GM23338 (cell line): ENCODE measurements at regions not wholly inside any gene's neighbourhood (a gene's known extent, or its start where the extent isn't known, plus 50 kb on each side); places are given as distances from the start of the nearest gene placed in this dataset.
A peak's percentile ranks its signal among the peaks of the same experiment; 100 is the strongest.

ENCODE experiments used
- ATAC-seq: fragments of 200-7000 bp; cut with Tn5 transposase; 3 replicates; pipeline ENCODE4 v1.9.1; 2020
- DNase-seq: peaks from one replicate; pipeline ENCODE4 v3.0.0-alpha.2; 2015; ENCODE audit warnings: low spot score
- H2AFZ ChIP-seq: fragments of 200-600 bp; sonication (generic); 2 replicates; pipeline ENCODE4 v1.8.0; 2016; ENCODE audit warnings: antibody characterized with exemption, mild to moderate bottlenecking, moderate library complexity
- H3F3A ChIP-seq: fragments of 200-600 bp; sonication (generic); replicated peaks from 2 replicates; pipeline ENCODE4 v1.8.0; 2017; ENCODE audit warnings: antibody characterized with exemption, mixed run types, low read depth
- H3K27ac ChIP-seq: fragments of 200-600 bp; sonication (generic); 2 replicates; pipeline ENCODE4 v1.6.1; 2016; ENCODE audit warnings: low read depth
- H3K27me3 ChIP-seq: fragments of 200-600 bp; sonication (generic); 2 replicates; pipeline ENCODE4 v1.8.0; 2016; ENCODE audit warnings: mild to moderate bottlenecking, mixed run types, moderate library complexity; ENCODE audit not compliant: insufficient read depth
- H3K36me3 ChIP-seq: fragments of 200-600 bp; sonication (generic); 2 replicates; pipeline ENCODE4 v1.8.0; 2016; ENCODE audit warnings: mild to moderate bottlenecking; ENCODE audit not compliant: insufficient read depth
- H3K4me1 ChIP-seq: fragments of 200-600 bp; sonication (generic); 2 replicates; pipeline ENCODE4 v1.8.0; 2016; ENCODE audit warnings: mild to moderate bottlenecking, moderate library complexity; ENCODE audit not compliant: insufficient read depth
- H3K4me2 ChIP-seq: fragments of 200-600 bp; sonication (generic); 2 replicates; pipeline ENCODE4 v1.7.1; 2017; ENCODE audit warnings: mixed run types
- H3K4me3 ChIP-seq: fragments of 200-600 bp; sonication (generic); 2 replicates; pipeline ENCODE4 v1.6.1; 2016; ENCODE audit warnings: mixed run types
- H3K79me2 ChIP-seq: fragments of 200-600 bp; sonication (generic); replicated peaks from 2 replicates; pipeline ENCODE4 v1.8.0; 2017; ENCODE audit warnings: mild to moderate bottlenecking; ENCODE audit not compliant: insufficient read depth
- H3K9me2 ChIP-seq: fragments of 200-600 bp; sonication (generic); 2 replicates; pipeline ENCODE4 v1.8.0; 2017; ENCODE audit not compliant: insufficient read depth
- H4K20me1 ChIP-seq: fragments of 200-600 bp; sonication (generic); replicated peaks from 2 replicates; pipeline ENCODE4 v1.8.0; 2017; ENCODE audit warnings: mild to moderate bottlenecking; ENCODE audit not compliant: insufficient read depth
- H3K27ac Mint-ChIP-seq: 2 replicates; pipeline ENCODE4 v1.8.0; 2020; ENCODE audit warnings: inconsistent platforms, mild to moderate bottlenecking, moderate library complexity, mixed read lengths
- H3K27me3 Mint-ChIP-seq: 3 replicates; pipeline ENCODE4 v1.8.0; 2022; ENCODE audit warnings: low read depth, mild to moderate bottlenecking, moderate library complexity, mixed read lengths, inconsistent platforms; ENCODE audit not compliant: insufficient read depth, poor library complexity
- H3K36me3 Mint-ChIP-seq: 3 replicates; pipeline ENCODE4 v1.8.0; 2021; ENCODE audit warnings: low read depth, mild to moderate bottlenecking, inconsistent platforms, moderate library complexity, mixed read lengths
- H3K4me1 Mint-ChIP-seq: 3 replicates; pipeline ENCODE4 v1.8.0; 2020; ENCODE audit warnings: mild to moderate bottlenecking, inconsistent platforms, mixed read lengths
- H3K4me3 Mint-ChIP-seq: 3 replicates; pipeline ENCODE4 v1.8.0; 2021; ENCODE audit warnings: moderate library complexity, mild to moderate bottlenecking, inconsistent platforms, mixed read lengths
- H3K9me3 Mint-ChIP-seq: 3 replicates; pipeline ENCODE4 v1.8.0; 2020; ENCODE audit warnings: moderate library complexity, mild to moderate bottlenecking, inconsistent platforms, mixed read lengths
- CREB1 ChIP-seq: fragments of 250-450 bp; sonication (Bioruptor Pico); IDR thresholded peaks from 2 replicates; pipeline ENCODE4 v1.5.0; 2020; ENCODE audit warnings: low read depth, mild to moderate bottlenecking, moderate library complexity
- EZH2 ChIP-seq: fragments of 200-600 bp; sonication (generic); IDR thresholded peaks from one replicate; pipeline ENCODE4 v1.8.0; 2017; ENCODE audit warnings: antibody characterized with exemption, mild to moderate bottlenecking, low read depth; ENCODE audit not compliant: unreplicated experiment
- EZH2phosphoT487 ChIP-seq: fragments of 200-600 bp; sonication (generic); IDR thresholded peaks from one replicate; pipeline ENCODE4 v1.8.1; 2018; ENCODE audit warnings: antibody characterized with exemption; ENCODE audit not compliant: unreplicated experiment
- JUNB ChIP-seq: IDR thresholded peaks from one replicate; pipeline ENCODE4 v1.6.1; 2016; ENCODE audit warnings: antibody characterized with exemption; ENCODE audit not compliant: unreplicated experiment
- NANOG ChIP-seq: IDR thresholded peaks from 2 replicates; pipeline ENCODE4 v1.6.1; 2016; ENCODE audit warnings: antibody characterized with exemption, borderline replicate concordance
- POLR2AphosphoS5 ChIP-seq: IDR thresholded peaks from 2 replicates; pipeline ENCODE4 v1.6.1; 2016; ENCODE audit warnings: antibody characterized with exemption, low read depth
- STAT1 ChIP-seq: IDR thresholded peaks from one replicate; pipeline ENCODE4 v1.6.1; 2016; ENCODE audit warnings: antibody characterized with exemption; ENCODE audit not compliant: unreplicated experiment
- ZNF114 ChIP-seq: fragments of 250-450 bp; sonication (Bioruptor Pico); IDR thresholded peaks from 2 replicates; pipeline ENCODE4 v1.5.0; 2020; ENCODE audit warnings: mild to moderate bottlenecking, moderate library complexity
- ZNF331 ChIP-seq: fragments of 250-450 bp; sonication (Bioruptor Pico); IDR thresholded peaks from 2 replicates; pipeline ENCODE4 v1.5.0; 2020; ENCODE audit warnings: low read depth, mild to moderate bottlenecking, moderate library complexity
- TF ChIP-seq, protein P1 (sequence below): IDR thresholded peaks from one replicate; pipeline ENCODE4 v1.6.1; 2018; ENCODE audit warnings: antibody characterized with exemption; ENCODE audit not compliant: unreplicated experiment
- TF ChIP-seq, protein P2 (sequence below): fragments of 250-450 bp; sonication (Bioruptor Pico); IDR thresholded peaks from 2 replicates; pipeline ENCODE4 v1.5.0; 2020; ENCODE audit warnings: mild to moderate bottlenecking, moderate library complexity
- TF ChIP-seq, protein P3 (sequence below), 2 experiments: fragments of 200-600 bp in 1 of 2; sonication (generic) in 1 of 2; conservative IDR thresholded peaks; 2 replicates each; pipeline versions ENCODE4 v1.5.1 to v1.6.1; 2016 to 2017; ENCODE audit warnings: antibody characterized with exemption in 2 of 2, low read depth in 2 of 2, mild to moderate bottlenecking in 2 of 2, moderate library complexity in 1 of 2
- TF ChIP-seq, protein P4 (sequence below): IDR thresholded peaks from 2 replicates; pipeline ENCODE4 v1.6.1; 2016; ENCODE audit warnings: antibody characterized with exemption

DNA sequence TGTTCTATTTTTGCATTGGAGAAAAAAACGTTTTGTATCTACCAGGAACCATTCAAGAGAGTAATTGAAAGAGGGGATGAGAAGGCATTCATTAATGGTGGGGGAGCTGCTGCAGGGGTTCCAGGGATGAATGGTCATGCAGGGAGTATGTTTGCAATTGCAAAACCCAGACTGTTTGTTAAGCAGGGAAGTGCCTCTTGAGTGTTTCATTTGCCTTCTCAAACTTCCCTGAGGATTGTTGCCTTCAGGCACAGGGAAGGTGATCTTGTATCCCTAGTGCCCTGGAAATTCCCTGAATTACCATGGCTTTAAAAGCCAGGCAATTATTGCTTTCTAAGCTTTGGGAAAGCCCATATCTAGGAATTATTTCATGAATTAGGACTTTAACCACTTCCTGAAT lies 172.7 kb upstream of the NLGN4Y start:
- no peaks in the 10 kb centered on the region for H3K27me3 ChIP-seq
- H3F3A ChIP-seq: no peaks in the 10 kb centered on the region
- no peaks in the 10 kb centered on the region for H3K79me2 ChIP-seq
- peaks cover 11% of the 10 kb centered on the region for H3K4me1 ChIP-seq
- H3K9me3 Mint-ChIP-seq: peaks cover 3% of the 10 kb centered on the region; the same call in 1 of the 3 replicates
- H2AFZ ChIP-seq: no peak overlapping the region
- H3K36me3 Mint-ChIP-seq: peaks cover 3% of the 10 kb centered on the region; the same call in 2 of the 3 replicates
- TF ChIP-seq STAT1 (no peak), EZH2 (no peak), JUNB (no peak), ZNF331 (CRISPR knock-in tag) (no peak), ZNF114 (CRISPR knock-in tag) (no peak), NANOG (no peak), POLR2AphosphoS5 (no peak), CREB1 (CRISPR knock-in tag) (no peak), EZH2phosphoT487 (no peak)
- TF ChIP-seq, protein P1, sequence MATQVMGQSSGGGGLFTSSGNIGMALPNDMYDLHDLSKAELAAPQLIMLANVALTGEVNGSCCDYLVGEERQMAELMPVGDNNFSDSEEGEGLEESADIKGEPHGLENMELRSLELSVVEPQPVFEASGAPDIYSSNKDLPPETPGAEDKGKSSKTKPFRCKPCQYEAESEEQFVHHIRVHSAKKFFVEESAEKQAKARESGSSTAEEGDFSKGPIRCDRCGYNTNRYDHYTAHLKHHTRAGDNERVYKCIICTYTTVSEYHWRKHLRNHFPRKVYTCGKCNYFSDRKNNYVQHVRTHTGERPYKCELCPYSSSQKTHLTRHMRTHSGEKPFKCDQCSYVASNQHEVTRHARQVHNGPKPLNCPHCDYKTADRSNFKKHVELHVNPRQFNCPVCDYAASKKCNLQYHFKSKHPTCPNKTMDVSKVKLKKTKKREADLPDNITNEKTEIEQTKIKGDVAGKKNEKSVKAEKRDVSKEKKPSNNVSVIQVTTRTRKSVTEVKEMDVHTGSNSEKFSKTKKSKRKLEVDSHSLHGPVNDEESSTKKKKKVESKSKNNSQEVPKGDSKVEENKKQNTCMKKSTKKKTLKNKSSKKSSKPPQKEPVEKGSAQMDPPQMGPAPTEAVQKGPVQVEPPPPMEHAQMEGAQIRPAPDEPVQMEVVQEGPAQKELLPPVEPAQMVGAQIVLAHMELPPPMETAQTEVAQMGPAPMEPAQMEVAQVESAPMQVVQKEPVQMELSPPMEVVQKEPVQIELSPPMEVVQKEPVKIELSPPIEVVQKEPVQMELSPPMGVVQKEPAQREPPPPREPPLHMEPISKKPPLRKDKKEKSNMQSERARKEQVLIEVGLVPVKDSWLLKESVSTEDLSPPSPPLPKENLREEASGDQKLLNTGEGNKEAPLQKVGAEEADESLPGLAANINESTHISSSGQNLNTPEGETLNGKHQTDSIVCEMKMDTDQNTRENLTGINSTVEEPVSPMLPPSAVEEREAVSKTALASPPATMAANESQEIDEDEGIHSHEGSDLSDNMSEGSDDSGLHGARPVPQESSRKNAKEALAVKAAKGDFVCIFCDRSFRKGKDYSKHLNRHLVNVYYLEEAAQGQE: no peak
- TF ChIP-seq, protein P2, sequence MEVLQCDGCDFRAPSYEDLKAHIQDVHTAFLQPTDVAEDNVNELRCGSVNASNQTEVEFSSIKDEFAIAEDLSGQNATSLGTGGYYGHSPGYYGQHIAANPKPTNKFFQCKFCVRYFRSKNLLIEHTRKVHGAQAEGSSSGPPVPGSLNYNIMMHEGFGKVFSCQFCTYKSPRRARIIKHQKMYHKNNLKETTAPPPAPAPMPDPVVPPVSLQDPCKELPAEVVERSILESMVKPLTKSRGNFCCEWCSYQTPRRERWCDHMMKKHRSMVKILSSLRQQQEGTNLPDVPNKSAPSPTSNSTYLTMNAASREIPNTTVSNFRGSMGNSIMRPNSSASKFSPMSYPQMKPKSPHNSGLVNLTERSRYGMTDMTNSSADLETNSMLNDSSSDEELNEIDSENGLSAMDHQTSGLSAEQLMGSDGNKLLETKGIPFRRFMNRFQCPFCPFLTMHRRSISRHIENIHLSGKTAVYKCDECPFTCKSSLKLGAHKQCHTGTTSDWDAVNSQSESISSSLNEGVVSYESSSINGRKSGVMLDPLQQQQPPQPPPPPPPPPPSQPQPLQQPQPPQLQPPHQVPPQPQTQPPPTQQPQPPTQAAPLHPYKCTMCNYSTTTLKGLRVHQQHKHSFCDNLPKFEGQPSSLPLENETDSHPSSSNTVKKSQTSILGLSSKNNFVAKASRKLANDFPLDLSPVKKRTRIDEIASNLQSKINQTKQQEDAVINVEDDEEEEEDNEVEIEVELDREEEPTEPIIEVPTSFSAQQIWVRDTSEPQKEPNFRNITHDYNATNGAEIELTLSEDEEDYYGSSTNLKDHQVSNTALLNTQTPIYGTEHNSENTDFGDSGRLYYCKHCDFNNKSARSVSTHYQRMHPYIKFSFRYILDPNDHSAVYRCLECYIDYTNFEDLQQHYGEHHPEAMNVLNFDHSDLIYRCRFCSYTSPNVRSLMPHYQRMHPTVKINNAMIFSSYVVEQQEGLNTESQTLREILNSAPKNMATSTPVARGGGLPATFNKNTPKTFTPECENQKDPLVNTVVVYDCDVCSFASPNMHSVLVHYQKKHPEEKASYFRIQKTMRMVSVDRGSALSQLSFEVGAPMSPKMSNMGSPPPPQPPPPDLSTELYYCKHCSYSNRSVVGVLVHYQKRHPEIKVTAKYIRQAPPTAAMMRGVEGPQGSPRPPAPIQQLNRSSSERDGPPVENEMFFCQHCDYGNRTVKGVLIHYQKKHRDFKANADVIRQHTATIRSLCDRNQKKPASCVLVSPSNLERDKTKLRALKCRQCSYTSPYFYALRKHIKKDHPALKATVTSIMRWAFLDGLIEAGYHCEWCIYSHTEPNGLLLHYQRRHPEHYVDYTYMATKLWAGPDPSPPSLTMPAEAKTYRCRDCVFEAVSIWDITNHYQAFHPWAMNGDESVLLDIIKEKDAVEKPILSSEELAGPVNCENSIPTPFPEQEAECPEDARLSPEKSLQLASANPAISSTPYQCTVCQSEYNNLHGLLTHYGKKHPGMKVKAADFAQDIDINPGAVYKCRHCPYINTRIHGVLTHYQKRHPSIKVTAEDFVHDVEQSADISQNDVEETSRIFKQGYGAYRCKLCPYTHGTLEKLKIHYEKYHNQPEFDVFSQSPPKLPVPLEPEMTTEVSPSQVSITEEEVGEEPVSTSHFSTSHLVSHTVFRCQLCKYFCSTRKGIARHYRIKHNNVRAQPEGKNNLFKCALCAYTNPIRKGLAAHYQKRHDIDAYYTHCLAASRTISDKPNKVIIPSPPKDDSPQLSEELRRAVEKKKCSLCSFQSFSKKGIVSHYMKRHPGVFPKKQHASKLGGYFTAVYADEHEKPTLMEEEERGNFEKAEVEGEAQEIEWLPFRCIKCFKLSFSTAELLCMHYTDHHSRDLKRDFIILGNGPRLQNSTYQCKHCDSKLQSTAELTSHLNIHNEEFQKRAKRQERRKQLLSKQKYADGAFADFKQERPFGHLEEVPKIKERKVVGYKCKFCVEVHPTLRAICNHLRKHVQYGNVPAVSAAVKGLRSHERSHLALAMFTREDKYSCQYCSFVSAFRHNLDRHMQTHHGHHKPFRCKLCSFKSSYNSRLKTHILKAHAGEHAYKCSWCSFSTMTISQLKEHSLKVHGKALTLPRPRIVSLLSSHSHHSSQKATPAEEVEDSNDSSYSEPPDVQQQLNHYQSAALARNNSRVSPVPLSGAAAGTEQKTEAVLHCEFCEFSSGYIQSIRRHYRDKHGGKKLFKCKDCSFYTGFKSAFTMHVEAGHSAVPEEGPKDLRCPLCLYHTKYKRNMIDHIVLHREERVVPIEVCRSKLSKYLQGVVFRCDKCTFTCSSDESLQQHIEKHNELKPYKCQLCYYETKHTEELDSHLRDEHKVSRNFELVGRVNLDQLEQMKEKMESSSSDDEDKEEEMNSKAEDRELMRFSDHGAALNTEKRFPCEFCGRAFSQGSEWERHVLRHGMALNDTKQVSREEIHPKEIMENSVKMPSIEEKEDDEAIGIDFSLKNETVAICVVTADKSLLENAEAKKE (CRISPR knock-in tag): no peak
- TF ChIP-seq, protein P3, sequence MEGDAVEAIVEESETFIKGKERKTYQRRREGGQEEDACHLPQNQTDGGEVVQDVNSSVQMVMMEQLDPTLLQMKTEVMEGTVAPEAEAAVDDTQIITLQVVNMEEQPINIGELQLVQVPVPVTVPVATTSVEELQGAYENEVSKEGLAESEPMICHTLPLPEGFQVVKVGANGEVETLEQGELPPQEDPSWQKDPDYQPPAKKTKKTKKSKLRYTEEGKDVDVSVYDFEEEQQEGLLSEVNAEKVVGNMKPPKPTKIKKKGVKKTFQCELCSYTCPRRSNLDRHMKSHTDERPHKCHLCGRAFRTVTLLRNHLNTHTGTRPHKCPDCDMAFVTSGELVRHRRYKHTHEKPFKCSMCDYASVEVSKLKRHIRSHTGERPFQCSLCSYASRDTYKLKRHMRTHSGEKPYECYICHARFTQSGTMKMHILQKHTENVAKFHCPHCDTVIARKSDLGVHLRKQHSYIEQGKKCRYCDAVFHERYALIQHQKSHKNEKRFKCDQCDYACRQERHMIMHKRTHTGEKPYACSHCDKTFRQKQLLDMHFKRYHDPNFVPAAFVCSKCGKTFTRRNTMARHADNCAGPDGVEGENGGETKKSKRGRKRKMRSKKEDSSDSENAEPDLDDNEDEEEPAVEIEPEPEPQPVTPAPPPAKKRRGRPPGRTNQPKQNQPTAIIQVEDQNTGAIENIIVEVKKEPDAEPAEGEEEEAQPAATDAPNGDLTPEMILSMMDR (conservative IDR thresholded peaks at IDR 0.05; ENCODE audit: low read depth in 2 of 2): no peak
- TF ChIP-seq, protein P4, sequence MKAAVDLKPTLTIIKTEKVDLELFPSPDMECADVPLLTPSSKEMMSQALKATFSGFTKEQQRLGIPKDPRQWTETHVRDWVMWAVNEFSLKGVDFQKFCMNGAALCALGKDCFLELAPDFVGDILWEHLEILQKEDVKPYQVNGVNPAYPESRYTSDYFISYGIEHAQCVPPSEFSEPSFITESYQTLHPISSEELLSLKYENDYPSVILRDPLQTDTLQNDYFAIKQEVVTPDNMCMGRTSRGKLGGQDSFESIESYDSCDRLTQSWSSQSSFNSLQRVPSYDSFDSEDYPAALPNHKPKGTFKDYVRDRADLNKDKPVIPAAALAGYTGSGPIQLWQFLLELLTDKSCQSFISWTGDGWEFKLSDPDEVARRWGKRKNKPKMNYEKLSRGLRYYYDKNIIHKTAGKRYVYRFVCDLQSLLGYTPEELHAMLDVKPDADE: no peak
- no peaks in the 10 kb centered on the region for H3K36me3 ChIP-seq
- H3K9me2 ChIP-seq: no peaks in the 10 kb centered on the region
- peak; percentile 79 for ATAC-seq
- H4K20me1 ChIP-seq: no peaks in the 10 kb centered on the region
- H3K27ac ChIP-seq: peak overlapping the region; percentile 85; the same call in 1 of the 2 replicates
- H3K4me1 Mint-ChIP-seq: peaks cover 48% of the 10 kb centered on the region
- no peak overlapping the region for H3K4me3 ChIP-seq
- peak overlapping the region; percentile 73 for H3K27ac Mint-ChIP-seq
- H3K27me3 Mint-ChIP-seq: peaks cover 2% of the 10 kb centered on the region
- H3K4me3 Mint-ChIP-seq: no peak overlapping the region
- H3K4me2 ChIP-seq: peak overlapping the region; percentile 57; the same call in 1 of the 2 replicates
- DNase-seq: no peak
